Stomach (tissue), 4 donors: ENCODE measurements at regions not wholly inside any gene's neighbourhood (a gene's known extent, or its start where the extent isn't known, plus 50 kb on each side); places are given as distances from the start of the nearest gene placed in this dataset.

Experiments used
- POLR2A ChIP-seq, 4 donors: fragments of 450-650 bp; IDR thresholded peaks; one replicate each; pipeline ENCODE4 v1.6.1; 2016; ENCODE audit warnings: antibody characterized with exemption in 4 of 4, control low read depth in 2 of 4, mild to moderate bottlenecking in 1 of 4, moderate library complexity in 1 of 4
- TF ChIP-seq, protein P1 (sequence below), 7 experiments: fragments of 450-650 bp in 4 of 7; fragments of 200-600 bp in 3 of 7; sonication (generic) in 3 of 7; IDR thresholded peaks; one replicate each; pipeline ENCODE4 v1.5.1; 2016 to 2019; ENCODE audit warnings: antibody characterized with exemption in 7 of 7, control low read depth in 2 of 7, mild to moderate bottlenecking in 1 of 7

DNA sequence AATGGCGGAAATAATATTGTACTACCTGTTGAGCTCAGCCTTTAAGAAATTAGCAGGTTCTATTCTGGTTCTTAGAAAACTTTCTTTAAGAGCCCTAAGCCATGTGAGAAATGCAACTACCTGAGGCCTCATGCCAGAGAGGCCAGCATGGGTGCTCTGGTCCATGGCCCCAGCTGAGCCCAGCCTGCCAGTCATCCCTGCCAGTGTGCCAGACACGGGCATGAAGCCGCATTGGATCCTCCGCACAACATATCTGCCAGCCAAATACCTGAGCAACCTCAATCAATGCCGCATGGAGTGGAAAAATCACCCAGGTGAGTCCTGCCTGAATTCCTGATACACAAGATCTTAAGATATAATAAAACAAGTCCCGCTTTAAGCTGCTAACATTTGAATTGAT is 91.8 kb downstream of the C21orf91 start:
- TF ChIP-seq POLR2A (IDR thresholded peaks at IDR 0.05) = no peak
- TF ChIP-seq, protein P1, sequence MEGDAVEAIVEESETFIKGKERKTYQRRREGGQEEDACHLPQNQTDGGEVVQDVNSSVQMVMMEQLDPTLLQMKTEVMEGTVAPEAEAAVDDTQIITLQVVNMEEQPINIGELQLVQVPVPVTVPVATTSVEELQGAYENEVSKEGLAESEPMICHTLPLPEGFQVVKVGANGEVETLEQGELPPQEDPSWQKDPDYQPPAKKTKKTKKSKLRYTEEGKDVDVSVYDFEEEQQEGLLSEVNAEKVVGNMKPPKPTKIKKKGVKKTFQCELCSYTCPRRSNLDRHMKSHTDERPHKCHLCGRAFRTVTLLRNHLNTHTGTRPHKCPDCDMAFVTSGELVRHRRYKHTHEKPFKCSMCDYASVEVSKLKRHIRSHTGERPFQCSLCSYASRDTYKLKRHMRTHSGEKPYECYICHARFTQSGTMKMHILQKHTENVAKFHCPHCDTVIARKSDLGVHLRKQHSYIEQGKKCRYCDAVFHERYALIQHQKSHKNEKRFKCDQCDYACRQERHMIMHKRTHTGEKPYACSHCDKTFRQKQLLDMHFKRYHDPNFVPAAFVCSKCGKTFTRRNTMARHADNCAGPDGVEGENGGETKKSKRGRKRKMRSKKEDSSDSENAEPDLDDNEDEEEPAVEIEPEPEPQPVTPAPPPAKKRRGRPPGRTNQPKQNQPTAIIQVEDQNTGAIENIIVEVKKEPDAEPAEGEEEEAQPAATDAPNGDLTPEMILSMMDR (IDR thresholded peaks at IDR 0.05) = no peak
